ENCODE measurements at regions not wholly inside any gene's neighbourhood (a gene's known extent, or its start where the extent isn't known, plus 50 kb on each side); places are given as distances from the start of the nearest gene placed in this dataset.

- TF ChIP-seq CTCF (IDR thresholded peaks at IDR 0.05; ENCODE audit: low read depth, low read length) (no peak), POLR2A (IDR thresholded peaks at IDR 0.05; ENCODE audit: extremely low read depth, insufficient read length) (no peak), MAX (IDR thresholded peaks at IDR 0.05; ENCODE audit: low read depth, low read length) (no peak)
Measured at GRCh38 chr12:16112612-16113560, 164.6 kb downstream of the SLC15A5 start.
